ENCODE measurements at regions not wholly inside any gene's neighbourhood (a gene's known extent, or its start where the extent isn't known, plus 50 kb on each side); places are given as distances from the start of the nearest gene placed in this dataset.
A peak's percentile ranks its signal among the peaks of the same experiment; 100 is the strongest.

GRCh38 chr17:77419547-77420094 lies 278.9 kb downstream of the SEC14L1 start:
- no peak for DNase-seq (ENCODE audit: low read depth)

GRCh38 chr17:77420095-77420803 lies 279.5 kb downstream of the SEC14L1 start:
- no peak for DNase-seq (ENCODE audit: low read depth)

- DNase-seq (ENCODE audit: low read depth), result no peak
These were observed 280.2 kb downstream of the SEC14L1 start for GRCh38 chr17:77420804-77421629.

- DNase-seq (ENCODE audit: low read depth), result no peak
These were observed 280.8 kb downstream of the SEC14L1 start for GRCh38 chr17:77421630-77421972.

GRCh38 chr17:77422104-77422747 lies 281.5 kb downstream of the SEC14L1 start:
- DNase-seq (ENCODE audit: low read depth), result no peak

GRCh38 chr17:77422748-77423113 lies 282.0 kb downstream of the SEC14L1 start:
- no peak for DNase-seq (ENCODE audit: low read depth)

DNA sequence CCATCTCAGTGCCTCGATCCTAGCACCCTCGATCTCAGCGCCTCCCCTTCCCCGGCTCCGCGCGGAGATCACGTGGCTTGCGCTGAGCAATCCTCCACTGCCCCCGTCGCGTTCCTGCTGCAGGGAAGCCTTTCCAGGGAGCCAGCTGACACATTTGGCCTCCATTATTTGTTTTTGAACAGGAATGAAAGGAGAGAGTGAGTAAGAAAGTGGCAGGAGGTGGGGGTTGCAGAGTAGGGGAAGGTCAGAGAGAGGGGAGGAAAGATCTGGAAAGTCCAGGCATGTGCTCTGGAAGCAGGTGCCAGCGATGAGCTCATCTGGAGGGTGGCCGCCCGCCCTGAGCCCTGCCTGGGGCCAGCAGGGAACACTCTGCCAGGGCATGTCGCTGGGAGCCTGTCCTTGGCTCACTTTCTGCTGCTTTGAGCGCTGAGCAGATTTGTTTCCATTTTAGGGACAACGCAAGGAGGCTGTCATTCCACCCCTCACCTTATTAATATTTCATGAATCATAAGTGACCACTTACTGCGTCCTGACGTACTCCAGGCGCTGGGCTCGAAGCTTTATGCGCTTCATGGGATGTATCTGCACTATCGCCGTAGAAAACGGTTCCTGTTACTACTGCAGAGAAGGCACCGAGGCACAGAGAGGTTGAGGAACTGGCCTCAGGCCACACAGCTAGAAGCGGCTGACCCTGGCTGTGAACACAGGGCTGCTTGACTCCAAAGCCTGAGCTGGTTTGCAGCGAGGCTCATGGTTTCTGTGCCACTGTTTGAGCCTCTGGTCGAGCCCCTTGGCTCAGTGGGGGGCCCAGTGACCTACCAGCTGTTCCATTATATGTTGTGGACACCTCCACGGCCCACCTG lies 283.1 kb downstream of the SEC14L1 start:
- peak; percentile 92 for DNase-seq (ENCODE audit: low read depth)

- peak; percentile 60 for DNase-seq (ENCODE audit: low read depth)
These were observed 284.0 kb downstream of the SEC14L1 start for GRCh38 chr17:77424585-77425344.

DNA sequence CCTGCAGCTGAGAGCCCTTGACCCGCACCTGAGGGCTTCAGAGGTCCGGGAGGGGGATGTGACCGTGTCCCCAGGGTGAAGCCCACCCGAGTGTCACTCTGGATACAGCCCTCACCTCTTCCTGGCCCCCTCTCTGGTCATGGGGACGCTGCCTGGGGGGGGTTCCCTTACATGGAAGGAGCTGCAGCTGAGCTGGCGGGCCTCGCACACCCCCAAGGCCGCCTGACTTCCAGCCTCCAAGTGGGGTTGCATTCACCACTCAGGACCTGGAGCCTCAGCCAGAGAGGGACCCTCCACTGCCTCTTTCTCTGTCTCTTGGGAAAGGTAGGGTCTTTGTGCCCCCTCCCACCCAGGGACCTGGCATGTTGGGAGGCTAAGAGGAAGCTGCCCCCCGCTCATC lies 284.6 kb downstream of the SEC14L1 start:
- no peak for DNase-seq (ENCODE audit: low read depth)

DNA sequence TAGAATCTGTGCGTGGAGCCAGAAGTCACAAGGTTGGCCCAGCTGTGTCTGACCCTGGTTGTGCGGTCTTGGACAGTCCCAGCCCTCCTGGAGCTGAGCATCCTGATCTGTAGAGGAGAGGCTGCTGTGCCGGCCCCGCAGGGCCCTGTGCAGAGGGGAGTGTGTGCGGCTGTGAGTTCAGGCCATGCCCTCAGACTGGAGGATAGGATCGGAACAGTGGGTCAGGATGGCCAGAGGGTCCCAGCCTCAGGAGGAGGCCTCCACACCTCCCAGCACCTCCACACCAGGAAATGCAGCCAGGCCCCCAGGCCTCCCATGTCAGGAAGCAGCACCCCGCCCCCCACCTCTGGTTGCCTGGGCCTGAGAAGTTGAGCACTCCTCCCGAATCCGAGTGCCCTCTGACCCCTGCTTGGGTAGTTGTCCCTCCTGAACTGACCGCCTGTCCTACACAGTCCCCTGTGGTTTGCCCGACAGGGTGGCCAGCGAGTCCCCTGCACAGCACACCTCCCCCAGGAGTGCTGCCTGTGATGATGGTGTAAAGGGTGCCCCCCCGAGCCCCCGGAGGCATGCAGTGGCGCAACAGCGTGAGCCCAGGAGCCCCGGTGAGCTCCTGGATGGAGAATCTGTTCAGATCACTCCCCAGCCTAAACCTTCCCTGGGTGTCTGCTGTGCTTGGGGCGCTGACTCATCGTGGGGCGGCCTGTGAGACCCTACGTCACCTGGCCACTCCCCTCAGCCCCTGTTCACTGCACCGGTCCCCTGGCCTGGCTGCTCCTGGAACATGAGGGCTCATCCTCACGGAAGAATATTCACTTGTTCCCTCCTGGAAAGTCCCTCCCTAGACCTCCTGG lies 285.2 kb downstream of the SEC14L1 start:
- DNase-seq (ENCODE audit: low read depth), result no peak

DNA sequence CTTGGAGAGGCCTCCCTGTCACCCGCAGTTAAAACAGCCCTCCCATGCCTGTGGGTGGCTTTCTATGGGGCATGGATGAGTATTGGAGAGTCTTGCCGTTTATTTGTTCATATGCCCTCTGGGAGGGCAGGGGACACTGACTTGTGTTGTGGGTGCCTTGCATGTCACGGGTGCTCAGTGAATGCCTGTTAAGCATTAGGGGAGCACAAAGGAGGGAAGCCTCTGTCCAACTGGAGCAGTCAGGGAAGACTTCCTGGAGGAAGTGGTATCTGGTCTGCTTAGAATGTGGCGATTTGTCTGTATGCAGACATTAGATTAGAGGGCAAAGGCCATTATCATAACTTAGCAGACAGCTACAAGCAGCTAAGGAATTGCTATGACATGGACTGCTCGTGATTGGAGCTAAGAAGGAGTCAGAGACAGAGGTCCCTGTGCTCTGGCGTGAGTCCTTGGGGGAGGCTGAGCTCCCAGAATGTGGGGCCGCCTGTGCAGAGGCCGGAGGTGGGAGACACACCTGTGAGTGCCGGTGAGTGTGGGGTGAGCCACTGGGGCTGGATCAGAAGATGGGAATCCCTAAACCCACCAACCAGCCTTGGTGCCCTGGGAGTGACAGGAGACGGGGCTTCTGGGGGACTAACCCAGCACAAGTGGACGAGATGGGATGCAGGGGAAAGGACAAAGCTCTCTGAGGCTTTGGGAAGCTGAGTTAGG lies 286.1 kb downstream of the SEC14L1 start:
- DNase-seq (ENCODE audit: low read depth), result no peak

DNA sequence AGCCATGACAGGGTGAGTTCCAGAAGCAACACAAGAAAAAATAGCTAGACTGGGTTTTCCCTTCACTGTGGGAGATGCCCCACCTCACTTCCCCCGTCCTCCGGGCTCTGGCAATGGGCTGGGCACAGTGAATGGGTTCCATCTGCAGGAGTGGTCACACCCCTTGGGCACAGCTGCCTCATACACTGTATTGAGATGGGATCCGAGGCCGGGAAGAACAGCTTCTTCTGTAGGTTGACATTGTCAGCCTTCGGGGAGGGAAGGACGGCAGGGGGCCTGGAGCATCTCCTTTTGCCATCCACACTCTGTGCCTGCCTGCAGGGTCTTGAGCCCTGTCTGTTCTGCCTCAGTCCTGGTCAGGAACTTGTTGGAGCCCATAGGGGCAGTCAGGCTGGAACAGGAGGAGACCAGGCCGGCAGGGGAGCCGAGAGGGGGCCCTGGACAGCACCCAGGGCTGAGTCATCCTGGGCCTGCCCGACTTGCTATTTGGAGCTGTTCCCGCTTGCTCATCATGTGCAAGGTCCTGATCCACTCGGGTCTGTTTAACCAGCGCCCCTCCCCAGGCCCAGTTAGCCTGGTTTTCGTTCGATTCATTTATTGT lies 286.7 kb downstream of the SEC14L1 start:
- DNase-seq (ENCODE audit: low read depth), result peak; percentile 81

- no peak for DNase-seq (ENCODE audit: low read depth)
These were observed 287.4 kb downstream of the SEC14L1 start for GRCh38 chr17:77428020-77428748.

- DNase-seq (ENCODE audit: low read depth), result no peak
These were observed 288.1 kb downstream of the SEC14L1 start for GRCh38 chr17:77428749-77429368.

DNA sequence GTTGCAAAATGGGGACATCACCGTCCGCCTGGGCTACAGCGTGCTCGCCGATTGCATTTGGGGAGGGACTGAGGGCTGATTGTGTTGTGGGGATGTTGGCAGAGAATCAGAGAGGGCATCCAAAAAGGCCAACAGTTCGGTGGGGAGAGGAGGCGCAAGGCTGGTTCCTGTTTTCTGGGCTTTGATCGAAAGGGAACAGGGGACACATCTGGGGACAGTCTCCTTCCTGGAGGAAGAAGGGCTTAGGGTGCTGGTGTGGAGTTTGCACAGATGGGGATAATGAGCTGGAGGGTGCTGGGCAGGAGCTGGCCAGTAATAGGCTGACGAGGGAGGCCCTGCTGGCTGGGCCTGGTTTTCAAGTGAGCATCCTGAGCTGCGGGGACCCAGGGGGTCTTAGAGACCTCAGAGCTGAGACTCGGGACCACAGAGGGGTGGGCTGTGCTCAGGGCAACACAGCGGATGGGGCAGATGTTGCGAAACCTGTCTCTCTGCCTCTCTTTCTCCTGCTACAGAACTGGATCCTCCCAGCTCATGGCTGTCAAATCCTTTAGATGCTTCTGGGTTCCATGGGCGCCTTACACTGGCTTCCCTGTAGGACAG lies 288.7 kb downstream of the SEC14L1 start:
- DNase-seq (ENCODE audit: low read depth), result no peak

DNA sequence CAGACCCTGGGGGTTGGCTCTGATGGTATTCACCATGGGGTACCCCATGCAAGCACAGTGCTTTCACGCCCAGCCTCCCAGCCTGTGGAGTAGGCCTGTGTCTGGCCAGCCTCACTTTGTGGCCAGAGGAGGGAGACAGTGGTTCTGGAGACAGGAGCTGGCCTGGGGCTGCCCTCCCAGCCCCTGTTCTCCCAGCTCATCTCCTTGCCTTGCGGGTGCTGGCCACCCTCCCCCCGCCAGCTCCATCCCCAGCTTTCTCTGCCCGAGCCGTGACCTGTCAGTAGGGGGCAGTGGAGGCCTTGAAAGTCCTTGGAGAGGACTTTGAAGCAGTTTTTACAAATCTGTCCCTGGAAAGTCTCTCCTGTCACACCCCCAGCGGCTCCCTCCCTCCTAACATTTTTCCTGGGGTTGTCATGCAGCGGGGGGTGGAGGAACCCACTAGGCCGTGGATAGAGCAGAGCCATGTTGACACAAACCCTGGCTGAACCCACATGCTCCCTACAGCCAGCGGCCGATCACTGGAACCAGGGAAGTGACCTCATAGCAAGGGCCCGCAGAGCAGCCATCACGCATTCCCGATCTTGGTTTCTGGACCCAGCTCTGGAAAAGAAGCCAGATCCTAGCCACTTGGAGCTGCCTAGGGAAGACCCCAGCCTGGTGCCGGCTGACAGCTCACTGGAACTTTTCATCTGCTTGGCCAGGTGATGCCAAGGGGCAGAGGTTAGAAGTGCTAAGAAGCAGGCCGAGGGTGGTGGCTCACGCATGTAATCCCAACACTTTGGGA lies 289.4 kb downstream of the SEC14L1 start:
- DNase-seq (ENCODE audit: low read depth), result peak; percentile 99

All from stromal cell of bone marrow (primary cell).